ENCODE measurements at regions not wholly inside any gene's neighbourhood (a gene's known extent, or its start where the extent isn't known, plus 50 kb on each side); places are given as distances from the start of the nearest gene placed in this dataset.

- Histone ChIP-seq H3K27ac (no peak overlapping the region), H3K4me3 (no peak overlapping the region), H3K4me1 (no peaks in the 10 kb centered on the region), H3K9me3 (peaks cover 0 to 5% (median 0%) of the 10 kb centered on the region in 4 donors), H3K36me3 (no peaks in the 10 kb centered on the region), H3K27me3 (no peaks in the 10 kb centered on the region)
- no peak for TF ChIP-seq POLR2A (IDR thresholded peaks at IDR 0.05)
- TF ChIP-seq EP300 (IDR thresholded peaks at IDR 0.05): no peak
- no peak for TF ChIP-seq POLR2AphosphoS5 (IDR thresholded peaks at IDR 0.05)
- TF ChIP-seq CTCF (IDR thresholded peaks at IDR 0.05): no peak
- WGBS, 2 donors: 83 to 88% methylated on average over 1 of the region's 1 CpG
- DNase-seq (no peak), ATAC-seq (ENCODE audit: low FRiP score in 2 of 2) (no peak)
Observed at GRCh38 chr7:9869151-9869550, 1104.5 kb upstream of the PHF14 start.

- ATAC-seq (ENCODE audit: low FRiP score in 2 of 2) (no peak), DNase-seq (no peak)
- Histone ChIP-seq H3K4me1 (no peaks in the 10 kb centered on the region), H3K27ac (no peak overlapping the region), H3K27me3 (no peaks in the 10 kb centered on the region), H3K9me3 (peaks cover 0 to 5% (median 0%) of the 10 kb centered on the region in 4 donors), H3K36me3 (no peaks in the 10 kb centered on the region), H3K4me3 (no peak overlapping the region)
- TF ChIP-seq CTCF (IDR thresholded peaks at IDR 0.05) (no peak), POLR2AphosphoS5 (IDR thresholded peaks at IDR 0.05) (no peak), EP300 (IDR thresholded peaks at IDR 0.05) (no peak), POLR2A (IDR thresholded peaks at IDR 0.05) (no peak)
- WGBS, 2 donors: 82 to 87% methylated on average over 2 of the region's 2 CpGs
Observed at GRCh38 chr7:9869566-9869965, 1104.1 kb upstream of the PHF14 start.

- 88 to 93% methylated on average over 4 of the region's 4 CpGs for WGBS, 2 donors
- Histone ChIP-seq H3K9me3 (peaks cover 0 to 5% (median 0%) of the 10 kb centered on the region in 4 donors), H3K36me3 (no peaks in the 10 kb centered on the region), H3K27ac (no peak overlapping the region), H3K27me3 (no peaks in the 10 kb centered on the region), H3K4me3 (no peak overlapping the region), H3K4me1 (no peaks in the 10 kb centered on the region)
- ATAC-seq (ENCODE audit: low FRiP score in 2 of 2) (no peak), DNase-seq (no peak)
- TF ChIP-seq CTCF (IDR thresholded peaks at IDR 0.05) (no peak), POLR2A (IDR thresholded peaks at IDR 0.05) (no peak), POLR2AphosphoS5 (IDR thresholded peaks at IDR 0.05) (no peak), EP300 (IDR thresholded peaks at IDR 0.05) (no peak)
Observed at GRCh38 chr7:9870674-9871073, 1103.0 kb upstream of the PHF14 start.

GRCh38 chr7:9874182-9874581, 1099.5 kb upstream of the PHF14 start:
- no peak for ATAC-seq (ENCODE audit: low FRiP score in 2 of 2)
- Histone ChIP-seq H3K9me3 (peaks cover 0 to 5% (median 0%) of the 10 kb centered on the region in 4 donors), H3K27ac (no peak overlapping the region), H3K4me3 (no peak overlapping the region), H3K4me1 (no peaks in the 10 kb centered on the region), H3K27me3 (no peaks in the 10 kb centered on the region), H3K36me3 (no peaks in the 10 kb centered on the region)
- DNase-seq: no peak
- 77 to 86% methylated on average over 1 of the region's 1 CpG for WGBS, 2 donors
- no peak for TF ChIP-seq CTCF (IDR thresholded peaks at IDR 0.05)
- TF ChIP-seq POLR2AphosphoS5 (IDR thresholded peaks at IDR 0.05): no peak
- TF ChIP-seq POLR2A (IDR thresholded peaks at IDR 0.05): no peak
- TF ChIP-seq EP300 (IDR thresholded peaks at IDR 0.05): no peak

GRCh38 chr7:9876053-9876452, 1097.6 kb upstream of the PHF14 start:
- no peaks in the 10 kb centered on the region for H3K27me3 ChIP-seq
- H3K36me3 ChIP-seq: no peaks in the 10 kb centered on the region
- no peak for TF ChIP-seq CTCF (IDR thresholded peaks at IDR 0.05)
- no peak for TF ChIP-seq POLR2A (IDR thresholded peaks at IDR 0.05)
- no peak for TF ChIP-seq POLR2AphosphoS5 (IDR thresholded peaks at IDR 0.05)

More at GRCh38 chr7:9876053-9876452, 1097.6 kb upstream of the PHF14 start:
- DNase-seq: no peak
- Histone ChIP-seq H3K4me1 (no peaks in the 10 kb centered on the region), H3K27ac (no peak overlapping the region), H3K4me3 (no peak overlapping the region), H3K9me3 (peaks cover 0 to 5% (median 0%) of the 10 kb centered on the region in 4 donors)
- ATAC-seq (ENCODE audit: low FRiP score in 2 of 2): no peak

All from upper lobe of left lung (tissue), 6 donors.